HG03045 (cell line): ENCODE measurements at regions not wholly inside any gene's neighbourhood (a gene's known extent, or its start where the extent isn't known, plus 50 kb on each side); places are given as distances from the start of the nearest gene placed in this dataset.
A peak's percentile ranks its signal among the peaks of the same experiment; 100 is the strongest.
"Not testable (repeated sequence)": the region's sequence is repeated elsewhere in the genome, so short reads cannot be mapped to it uniquely, and the experiment has no call there.

Source experiments
- ATAC-seq: cut with Tn5 transposase; IDR thresholded peaks from one replicate; pipeline ENCODE4 v1.9.1; 2021; ENCODE audit warnings: mild to moderate bottlenecking, moderate library complexity; ENCODE audit not compliant: unreplicated experiment

DNA sequence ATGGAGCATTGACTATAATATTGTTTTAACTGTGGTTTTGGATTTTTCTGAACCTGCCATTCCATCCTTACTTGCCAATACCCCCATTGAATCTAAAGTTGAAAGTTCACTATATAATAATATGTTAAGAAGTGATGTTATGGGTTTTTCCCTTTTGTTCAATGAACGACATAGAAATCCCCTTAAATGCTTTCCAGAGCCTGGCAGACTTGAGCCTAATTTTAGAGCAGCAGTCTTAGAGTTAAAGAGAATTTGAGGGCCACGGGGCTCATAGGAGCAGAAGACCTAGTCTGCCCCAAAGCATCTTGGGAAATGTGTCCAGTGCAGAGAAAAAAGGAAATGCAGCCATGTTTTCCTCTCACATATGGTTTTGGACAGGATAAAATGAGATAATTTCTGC, 146.1 kb upstream of the SLC44A1 start:
- no peak for ATAC-seq

DNA sequence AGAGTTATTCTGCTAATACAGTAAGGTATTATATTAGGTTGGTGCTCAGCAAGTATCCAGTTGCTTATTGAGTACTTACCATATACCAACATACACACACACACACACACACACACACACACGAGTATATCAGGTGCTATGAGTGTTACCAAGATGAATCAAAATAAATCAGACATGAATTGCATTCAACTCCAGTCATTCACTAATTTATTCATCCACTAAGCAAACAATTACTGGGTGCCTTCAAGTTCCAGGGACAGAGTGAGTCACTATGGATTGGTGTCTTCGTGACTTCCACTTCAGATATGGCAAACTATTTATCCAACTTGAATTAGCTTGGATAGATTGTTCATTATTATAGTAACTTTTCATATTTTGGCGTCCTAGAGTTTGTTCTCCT, 140.7 kb upstream of the SLC44A1 start:
- no peak for ATAC-seq

DNA sequence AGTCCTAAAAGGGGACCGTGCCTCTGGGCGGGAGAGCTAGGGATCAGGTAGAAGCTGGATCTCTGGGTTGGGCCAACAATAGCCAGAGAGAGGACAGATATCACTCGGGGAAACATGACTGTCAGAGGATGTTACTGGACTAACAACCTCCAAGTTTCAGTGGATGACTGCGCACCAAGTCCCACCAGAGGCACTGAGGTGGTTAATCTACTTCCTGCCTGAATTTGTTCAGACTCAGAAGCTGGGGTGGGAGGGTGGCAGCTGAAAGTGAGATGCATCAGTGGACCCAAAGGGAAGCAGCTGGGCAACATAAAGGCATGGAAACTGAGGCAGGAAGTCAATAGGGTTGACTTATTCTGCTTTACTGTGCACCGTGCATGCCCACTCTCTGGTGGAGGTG, 130.1 kb upstream of the SLC44A1 start:
- no peak for ATAC-seq

DNA sequence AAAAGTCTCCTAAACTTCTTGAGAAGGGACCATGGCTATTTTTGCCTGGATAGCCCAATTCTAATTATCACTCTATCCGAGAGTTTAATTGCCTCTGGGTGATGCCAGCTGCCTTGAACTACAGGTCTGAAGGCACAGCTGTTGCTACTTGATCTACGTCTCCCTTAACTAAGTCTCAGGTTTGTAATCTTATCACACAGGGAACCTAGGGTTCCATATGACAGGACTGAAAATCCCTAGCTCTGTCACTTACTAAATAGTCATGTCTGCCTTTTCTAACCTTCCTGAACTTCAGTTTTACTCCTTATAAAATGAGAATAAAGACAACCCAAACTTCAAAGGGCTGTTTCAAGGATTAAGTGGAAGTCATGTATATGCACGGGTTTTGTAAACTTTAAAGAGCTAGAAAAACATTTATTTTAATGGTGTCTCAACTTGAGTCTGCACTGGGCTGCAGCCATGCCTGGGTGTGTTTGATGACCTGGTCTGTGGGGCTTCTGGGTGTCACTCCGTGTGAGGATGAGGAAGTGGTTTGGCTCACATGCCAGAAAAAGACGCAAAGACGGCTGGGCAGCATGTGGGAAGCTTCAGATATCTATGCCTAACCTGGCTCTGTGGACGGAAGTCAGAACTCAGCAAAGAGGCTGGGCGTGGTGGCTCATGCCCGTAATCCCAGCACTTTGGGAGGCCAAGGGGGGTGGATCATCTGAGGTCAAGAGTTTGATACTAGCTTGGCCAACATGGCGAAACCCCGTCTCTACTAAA, 129.3 kb upstream of the SLC44A1 start:
- ATAC-seq: no peak

DNA sequence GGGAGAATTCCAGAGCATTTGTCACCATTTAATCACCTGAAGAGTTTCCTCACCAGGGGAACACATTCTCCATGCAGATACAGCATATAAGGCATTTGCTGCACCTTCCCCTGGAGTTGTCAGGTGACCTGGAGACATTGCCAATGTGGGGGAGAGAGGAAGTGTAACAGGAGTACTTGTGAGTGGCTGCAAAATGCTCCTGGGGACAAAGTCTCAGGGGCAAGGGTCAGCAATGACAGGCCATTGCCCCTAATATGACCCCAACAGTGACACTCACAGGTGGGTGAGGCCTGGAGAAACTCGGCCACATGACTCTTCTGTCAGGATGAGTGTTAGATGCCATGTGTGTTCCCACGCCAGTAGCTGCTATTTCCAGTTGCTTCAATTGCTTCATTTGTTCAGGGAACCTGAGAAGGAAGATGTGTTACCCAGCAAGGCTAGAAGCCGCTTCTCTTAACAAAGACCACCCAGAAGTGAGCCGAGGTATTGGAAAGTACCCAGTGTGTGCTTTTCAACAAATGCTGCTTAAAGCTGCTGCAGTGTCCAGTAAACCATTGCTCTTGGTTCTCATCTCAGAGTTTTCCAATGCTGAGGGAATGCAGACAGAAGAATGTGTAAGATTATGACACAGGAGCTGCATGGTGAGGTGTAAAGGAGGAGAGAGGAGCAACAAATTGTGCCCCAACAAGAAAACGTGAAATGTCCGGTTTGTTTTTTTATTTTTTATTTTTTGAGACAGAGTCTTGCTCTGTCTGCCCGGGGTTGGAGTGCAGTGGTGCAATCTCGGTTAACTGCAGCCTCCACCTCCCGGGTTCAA, 128.2 kb upstream of the SLC44A1 start:
- no peak for ATAC-seq

DNA sequence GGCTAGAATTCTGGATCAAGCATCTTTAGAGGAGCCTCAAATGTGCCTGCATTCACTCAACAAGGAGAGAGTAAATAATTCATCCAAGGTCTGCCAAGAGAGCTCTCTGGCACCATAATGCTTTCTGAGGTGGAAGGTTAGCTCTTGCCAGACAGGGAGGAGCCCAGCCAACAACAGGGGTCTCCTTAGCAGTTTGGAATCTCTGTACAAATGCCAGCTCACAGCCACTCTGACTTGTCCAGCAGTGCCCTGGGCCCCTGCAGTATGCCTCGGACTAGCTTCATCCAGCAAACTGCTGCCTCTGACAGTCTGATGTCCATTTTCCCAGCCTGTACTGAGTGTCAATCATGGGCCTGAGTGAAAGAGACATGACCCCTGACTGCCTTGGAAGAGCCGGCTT, 127.2 kb upstream of the SLC44A1 start:
- ATAC-seq: no peak

DNA sequence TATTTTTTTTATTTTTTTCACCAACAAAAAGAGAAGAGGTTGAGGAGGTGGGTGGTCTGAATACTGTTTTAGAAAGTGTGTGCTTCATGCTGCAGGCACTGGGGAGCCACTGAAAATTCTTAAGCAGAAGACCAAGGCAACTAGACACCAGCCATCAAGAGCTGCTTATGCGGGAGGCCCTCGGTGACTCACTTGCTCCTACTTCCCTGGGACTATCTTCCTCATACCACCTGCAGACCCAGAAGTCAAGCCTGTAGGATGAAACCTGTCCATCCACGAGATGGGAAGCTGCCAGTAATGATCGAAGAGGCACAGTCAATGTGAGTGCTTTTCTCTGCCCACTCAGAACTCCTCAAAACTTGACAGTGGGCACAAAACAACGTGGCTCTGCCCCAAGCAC, 125.8 kb upstream of the SLC44A1 start:
- ATAC-seq: no peak

DNA sequence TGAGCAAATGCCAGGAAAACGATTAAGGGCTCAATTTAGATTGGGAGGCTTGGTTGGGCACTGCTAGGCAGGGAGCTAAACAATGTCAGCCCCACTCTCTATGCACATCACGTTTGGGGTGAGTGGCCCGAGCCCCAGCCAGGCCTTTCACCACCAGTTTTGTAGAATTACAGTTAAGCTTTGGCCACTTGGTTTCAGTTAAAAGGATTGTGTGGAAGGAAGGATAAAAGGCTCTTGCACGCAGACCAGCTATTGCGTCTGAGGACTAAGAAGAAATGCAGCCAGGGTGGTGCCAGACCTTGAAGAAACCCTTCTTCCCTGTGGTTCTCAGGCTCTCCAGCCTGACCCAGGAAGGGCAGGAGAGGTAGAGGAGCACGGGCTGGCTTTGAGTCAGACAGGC, 125.3 kb upstream of the SLC44A1 start:
- no peak for ATAC-seq

DNA sequence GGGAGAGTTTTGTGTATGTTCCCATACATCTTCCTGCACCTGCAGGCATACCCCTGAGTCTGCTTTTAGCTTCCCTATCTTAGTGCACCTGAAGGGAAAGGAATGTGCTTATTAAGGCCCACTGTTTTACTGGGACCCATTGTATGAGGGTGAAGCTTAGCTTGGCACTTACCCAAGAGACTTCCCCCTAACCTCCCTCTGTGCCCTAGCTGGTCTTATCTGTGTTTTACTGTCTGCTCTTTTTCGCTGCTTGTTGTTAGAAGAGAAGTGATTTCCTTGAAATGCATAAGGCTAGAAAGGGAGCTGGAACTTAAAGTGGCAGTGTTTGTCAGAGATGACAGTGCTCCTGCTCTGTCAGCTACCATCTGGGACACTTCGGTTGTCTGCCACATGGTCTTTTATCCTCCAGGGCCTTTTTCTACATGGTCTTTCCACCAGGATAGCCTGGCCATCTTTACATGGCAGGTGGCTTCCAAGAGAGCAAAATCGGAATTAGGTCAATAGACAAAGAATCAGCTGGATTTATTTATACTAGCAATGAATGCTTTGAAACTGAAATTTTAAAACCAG, 122.5 kb upstream of the SLC44A1 start:
- ATAC-seq: no peak

DNA sequence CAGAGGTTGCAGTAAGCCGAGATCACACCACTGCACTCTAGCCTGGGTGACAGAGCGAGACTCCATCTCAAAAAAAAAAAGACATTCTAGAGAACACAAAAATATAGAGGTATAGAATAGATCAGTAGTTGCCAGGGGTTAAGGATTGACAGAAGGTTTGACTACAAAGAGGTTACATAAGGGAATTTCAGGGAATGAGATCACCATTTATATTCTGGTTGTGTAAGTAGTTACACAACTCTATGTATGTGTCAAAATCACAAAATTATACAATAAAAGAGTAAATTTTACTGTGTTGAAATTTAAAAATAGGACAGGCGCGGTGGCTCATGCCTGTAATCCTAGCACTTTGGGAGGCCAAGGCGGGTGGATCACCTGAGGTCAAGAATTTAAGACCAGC, 119.9 kb upstream of the SLC44A1 start:
- not testable (repeated sequence) for ATAC-seq

DNA sequence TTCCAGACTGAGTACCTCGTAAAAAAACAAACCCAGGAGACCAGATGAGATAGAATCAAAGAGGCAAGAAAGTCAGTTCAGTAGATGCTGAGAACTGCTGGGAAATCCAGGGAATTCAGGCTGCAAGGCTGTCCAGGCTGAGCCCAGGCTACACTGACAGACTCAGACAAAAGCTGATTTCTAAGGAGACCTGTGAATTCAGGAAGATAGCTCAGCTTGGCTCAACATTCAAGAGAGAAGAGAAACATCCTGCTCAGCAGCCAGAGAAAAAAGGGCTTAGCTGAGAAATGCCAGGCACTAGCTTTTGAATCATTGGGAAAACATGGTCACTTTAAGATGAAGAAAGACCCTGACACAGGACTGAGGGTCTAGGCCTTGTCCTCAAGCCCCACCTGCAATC, 118.2 kb upstream of the SLC44A1 start:
- no peak for ATAC-seq

DNA sequence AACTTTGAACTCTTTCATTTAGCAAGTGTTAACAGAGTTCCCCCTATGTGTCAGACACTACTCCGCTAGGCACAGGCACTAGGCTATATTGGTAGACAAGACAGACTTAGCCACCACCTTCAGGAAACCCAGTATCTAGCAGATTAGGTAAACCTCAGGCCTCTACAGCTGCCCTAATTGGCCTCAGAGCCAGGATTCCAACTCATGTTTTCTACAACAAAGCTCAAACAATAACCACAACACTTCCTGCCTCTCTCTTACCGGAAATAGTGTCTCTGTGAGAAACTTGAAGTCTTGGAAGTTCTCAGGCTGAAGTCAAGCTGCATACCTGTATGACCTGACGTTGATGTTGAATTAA, 116.6 kb upstream of the SLC44A1 start:
- ATAC-seq: peak; percentile 77

DNA sequence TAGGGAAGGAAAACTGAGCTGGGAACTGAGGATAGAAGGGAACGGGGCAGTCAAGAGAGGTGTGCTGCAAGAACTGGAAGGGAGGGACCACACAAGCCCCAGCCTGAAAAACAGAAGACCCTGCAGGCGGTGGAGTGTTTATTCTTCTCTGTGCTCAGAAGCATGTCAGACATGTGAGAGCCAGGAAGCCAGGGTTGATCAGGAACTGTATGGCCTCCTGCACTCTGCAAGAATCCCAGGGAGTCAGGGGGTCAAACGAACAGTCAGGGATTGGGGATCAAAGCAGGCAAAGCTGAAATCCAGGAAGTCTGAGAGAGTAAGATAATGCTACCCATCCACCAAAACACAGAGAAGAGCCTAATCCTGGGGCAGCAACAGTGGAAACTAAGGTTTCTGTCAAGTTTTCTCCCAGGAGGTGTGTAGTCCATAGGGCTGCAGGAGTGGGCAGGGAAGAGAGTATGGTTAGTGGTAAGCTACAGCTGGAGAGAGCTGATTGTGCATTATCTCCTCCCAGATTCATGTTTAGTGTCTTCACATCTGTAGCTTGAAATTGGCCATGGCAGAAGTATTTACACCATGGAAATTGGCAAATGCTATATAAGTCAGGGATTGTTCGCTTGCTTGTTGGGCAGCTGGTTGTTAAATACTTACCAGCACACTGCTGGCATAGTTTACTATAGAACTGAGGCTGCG, 115.4 kb upstream of the SLC44A1 start:
- ATAC-seq: no peak

DNA sequence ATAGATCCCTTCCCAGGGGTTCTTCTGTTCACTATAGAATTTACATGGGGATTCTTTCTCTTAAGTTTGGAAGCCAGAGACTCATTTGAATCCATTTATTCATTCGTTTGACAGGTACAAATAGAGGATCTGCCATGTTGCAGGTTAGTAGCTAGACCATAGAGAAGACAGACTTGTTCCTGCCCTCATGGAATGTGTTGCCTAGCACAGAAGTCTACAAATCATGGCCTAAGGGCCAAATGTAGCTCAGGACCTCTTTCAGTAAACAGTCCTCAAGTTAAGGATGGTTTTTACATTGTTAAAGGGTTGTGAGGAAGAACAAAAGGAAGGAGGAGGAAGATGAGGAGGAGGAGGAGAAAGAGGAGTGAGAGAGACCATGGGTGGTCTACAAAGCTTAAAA, 114.7 kb upstream of the SLC44A1 start:
- no peak for ATAC-seq

DNA sequence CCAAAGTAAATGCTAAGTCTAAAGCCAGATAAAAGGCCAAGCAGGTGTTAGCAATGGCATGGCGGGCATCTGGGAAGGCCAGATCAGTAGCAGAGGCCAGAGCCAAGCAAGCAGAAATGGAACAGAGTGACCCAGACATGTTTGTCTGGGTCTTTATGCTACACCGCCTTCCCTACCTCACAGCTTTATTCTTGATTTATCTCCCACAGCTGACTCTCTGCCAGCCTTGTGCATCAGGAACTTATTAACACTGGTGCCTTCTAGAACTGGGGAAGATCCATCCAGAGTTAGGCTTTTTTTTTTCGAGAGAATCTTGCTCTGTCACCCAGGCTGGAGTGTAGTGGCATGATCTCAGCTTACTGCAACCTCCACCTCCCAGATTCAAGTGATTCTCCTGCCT, 112.5 kb upstream of the SLC44A1 start:
- no peak for ATAC-seq

DNA sequence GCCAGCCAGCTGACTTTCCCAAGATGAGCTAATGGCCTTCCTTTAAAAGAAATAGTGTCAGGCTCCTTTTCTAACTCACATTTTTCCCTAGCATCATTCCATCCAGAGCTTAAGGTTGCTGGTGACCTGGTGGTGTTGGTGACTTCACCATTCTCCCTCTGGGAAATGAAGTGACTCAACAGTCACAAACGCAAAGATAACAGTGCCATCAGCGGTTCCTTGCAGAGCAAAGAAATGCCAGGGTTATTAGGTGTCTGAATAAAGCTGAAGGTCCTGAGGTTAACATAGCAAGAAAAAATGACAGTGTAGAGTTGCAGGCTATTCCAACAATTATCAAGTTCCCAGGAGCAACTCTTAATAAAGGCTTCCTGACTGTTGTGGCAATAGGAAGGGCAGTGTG, 111.8 kb upstream of the SLC44A1 start:
- no peak for ATAC-seq

DNA sequence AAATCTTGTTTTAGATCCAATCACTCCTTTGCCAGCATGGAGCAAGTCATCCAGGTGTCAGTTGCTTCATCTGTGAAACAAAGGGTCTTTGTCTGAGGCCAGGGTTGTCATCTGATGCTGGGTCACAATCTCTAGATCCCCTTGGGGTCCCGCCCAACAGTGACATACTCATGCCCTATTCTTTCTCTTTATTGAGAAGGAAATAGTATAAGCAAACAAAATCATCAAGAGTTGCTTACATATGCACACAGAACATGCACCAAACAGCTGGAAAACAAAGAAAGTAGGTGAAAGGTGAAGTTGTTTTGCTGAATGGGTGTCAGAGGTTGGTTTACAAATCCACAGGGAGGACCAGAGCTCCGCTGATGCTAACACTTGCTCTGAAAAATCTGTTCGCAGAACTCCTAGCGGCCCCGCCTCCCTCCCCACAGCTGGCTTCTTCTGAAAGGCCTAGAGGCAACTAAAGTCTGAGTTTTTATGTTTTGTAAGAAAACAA, 106.1 kb upstream of the SLC44A1 start:
- ATAC-seq: no peak

DNA sequence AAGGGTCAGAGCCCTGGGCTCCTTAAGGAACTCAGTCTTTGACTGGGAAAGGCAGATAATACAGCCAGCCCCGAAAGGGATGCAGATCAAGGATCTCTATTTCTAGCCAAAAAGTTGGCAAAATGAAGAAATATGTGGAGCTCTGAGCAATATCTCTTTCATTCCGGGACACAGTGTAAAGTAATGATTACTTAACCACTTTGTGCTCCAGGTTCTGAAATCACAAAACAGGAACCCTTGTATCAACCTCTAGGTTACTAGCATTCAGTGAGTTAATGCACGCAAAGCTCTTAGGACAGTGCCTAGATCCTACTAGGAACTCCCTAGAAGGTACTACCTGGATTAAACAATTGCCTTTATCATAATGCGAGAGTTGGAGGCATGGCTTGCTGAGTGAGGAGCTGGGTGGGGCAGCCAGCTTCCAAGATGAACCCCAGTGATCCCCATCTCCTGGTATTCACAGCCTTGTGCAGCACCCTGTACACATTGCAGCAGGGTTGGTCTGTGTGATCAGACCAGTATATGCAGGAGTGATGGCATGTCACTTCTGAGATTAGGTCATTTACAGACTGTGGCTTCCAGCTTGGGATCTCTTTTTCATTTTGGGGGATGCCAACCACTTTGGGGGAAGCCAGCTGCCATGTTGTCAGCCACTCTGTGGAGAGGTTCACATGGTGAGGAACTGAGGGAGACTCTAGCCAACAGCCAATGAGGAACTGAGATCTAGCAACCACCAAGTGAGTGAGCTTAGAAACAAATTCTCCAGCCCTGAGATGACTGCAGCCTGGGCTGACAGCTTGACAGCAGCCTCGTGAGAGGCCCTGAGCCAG, 103.1 kb upstream of the SLC44A1 start:
- peak; percentile 76 for ATAC-seq

DNA sequence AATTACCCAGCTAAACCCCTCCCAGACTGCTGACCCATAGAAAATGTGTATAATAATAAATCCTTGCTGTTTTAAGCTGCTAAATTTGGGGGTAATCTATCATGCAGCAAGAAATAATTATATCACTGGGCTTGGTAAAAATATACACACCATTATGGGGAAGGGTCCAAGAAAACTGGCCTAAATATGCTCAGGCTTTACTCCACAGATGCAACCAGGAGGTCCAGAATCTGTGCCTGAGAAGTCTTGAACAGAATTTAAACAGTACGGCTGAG, 102.5 kb upstream of the SLC44A1 start:
- ATAC-seq: no peak

DNA sequence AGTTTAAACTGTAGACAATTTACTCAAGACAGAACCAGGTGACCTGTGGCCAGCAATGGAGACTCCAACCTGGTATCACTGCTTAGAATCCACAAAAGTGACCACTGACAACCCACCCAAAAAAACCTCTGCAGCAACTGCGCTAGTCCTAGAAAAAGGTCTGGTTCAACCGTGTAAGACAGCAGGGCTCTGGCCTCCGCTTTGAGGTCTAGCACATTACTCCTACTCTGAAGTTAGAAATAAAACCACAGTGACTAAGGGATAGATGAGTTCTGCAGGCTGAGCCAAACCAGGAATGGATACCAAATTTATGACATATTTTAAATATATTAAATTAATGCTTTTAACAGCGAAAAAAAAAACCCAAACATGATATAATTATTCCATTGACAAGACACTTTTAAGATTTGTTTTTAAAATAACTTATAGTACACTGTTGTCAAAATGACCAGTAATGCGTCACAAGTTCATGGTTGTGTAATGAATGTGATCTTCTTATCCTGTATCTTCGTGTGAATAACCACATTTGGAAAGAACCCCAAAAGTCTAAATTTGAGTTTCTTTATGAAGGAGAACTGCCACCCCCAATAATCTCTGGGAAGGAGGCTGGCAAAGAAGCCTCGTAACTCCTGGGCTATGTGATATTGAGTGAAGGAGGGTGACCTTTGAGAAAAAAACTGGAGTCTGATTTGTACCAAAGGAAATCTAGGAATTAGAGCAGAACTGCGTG, 101.9 kb upstream of the SLC44A1 start:
- no peak for ATAC-seq
